Stomach smooth muscle (tissue), 2 donors: ENCODE measurements at regions not wholly inside any gene's neighbourhood (a gene's known extent, or its start where the extent isn't known, plus 50 kb on each side); places are given as distances from the start of the nearest gene placed in this dataset.

Source experiments
- H3K27ac ChIP-seq: one replicate; pipeline ENCODE4 v1.7.0; 2013; ENCODE audit warnings: mild to moderate bottlenecking, low read length, inconsistent platforms
- H3K27me3 ChIP-seq, 2 donors: one replicate each; pipeline ENCODE4 v1.7.0; 2013; ENCODE audit warnings: low read length in 2 of 2; ENCODE audit not compliant: insufficient read depth in 2 of 2, control insufficient read depth in 1 of 2
- H3K36me3 ChIP-seq, 2 donors: one replicate each; pipeline ENCODE4 v1.7.0; 2013; ENCODE audit warnings: low read length in 2 of 2; ENCODE audit not compliant: control insufficient read depth in 2 of 2, insufficient read depth in 2 of 2
- H3K4me1 ChIP-seq: one replicate; pipeline ENCODE4 v1.7.0; 2013; ENCODE audit warnings: low read length; ENCODE audit not compliant: control insufficient read depth, insufficient read depth
- H3K4me3 ChIP-seq, 2 donors: one replicate each; pipeline ENCODE4 v1.7.0; 2013; ENCODE audit warnings: low read length in 2 of 2
- H3K9ac ChIP-seq, 2 donors: one replicate each; pipeline ENCODE4 v1.7.0; 2013; ENCODE audit warnings: low read length in 2 of 2, mild to moderate bottlenecking in 1 of 2
- H3K9me3 ChIP-seq, 2 donors: one replicate each; pipeline ENCODE4 v1.7.0; 2013; ENCODE audit warnings: low read length in 2 of 2; ENCODE audit not compliant: control insufficient read depth in 2 of 2
- donor health status: healthy.
- donor health status: Pancreatic carcinoma.

DNA sequence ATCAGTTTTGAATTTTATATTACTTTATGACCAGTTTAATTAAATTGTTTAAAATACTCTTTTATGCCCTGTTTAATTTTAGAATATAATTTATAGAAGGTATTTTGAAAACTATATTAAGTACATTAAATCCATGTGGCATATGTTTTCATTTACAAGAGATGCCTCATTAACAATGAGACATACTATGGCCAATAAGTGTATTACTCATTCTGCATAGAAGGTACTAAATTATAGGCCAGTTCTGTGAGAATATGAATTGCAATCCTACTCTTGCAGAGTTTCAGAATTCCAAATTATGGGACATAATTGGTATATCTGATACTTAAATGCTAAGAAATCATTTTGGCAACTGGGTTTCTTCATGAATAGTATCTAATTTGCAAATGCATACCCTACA, 951.1 kb downstream of the FAT4 start:
- H3K9ac ChIP-seq: no peak overlapping the region
- H3K4me1 ChIP-seq: no peaks in the 10 kb centered on the region
- H3K4me3 ChIP-seq: no peak overlapping the region
- no peaks in the 10 kb centered on the region for H3K36me3 ChIP-seq
- H3K27me3 ChIP-seq: no peaks in the 10 kb centered on the region
- no peaks in the 10 kb centered on the region for H3K9me3 ChIP-seq
- H3K27ac ChIP-seq: no peak overlapping the region

DNA sequence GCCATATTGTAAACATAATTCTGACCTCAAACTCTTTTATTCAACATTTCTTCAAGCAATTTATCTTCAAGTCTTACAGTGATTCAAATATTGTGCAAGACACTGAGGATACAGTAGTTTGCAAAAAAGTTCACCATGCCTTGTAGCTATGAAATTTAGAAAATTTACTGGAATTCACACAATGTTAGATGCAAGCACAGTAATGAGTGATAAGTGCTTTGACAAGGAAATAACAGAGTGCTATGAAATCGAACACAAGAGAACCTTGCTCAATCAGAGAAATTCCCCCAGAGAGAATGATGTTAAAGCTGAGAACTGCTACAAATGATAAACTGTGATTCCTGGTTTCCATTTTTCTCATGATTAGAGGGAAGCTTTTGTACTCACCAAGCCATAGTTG, 952.9 kb downstream of the FAT4 start:
- Histone ChIP-seq H3K9me3 (no peaks in the 10 kb centered on the region), H3K9ac (no peak overlapping the region), H3K4me1 (no peaks in the 10 kb centered on the region), H3K36me3 (no peaks in the 10 kb centered on the region), H3K27me3 (no peaks in the 10 kb centered on the region), H3K27ac (no peak overlapping the region), H3K4me3 (no peak overlapping the region)

DNA sequence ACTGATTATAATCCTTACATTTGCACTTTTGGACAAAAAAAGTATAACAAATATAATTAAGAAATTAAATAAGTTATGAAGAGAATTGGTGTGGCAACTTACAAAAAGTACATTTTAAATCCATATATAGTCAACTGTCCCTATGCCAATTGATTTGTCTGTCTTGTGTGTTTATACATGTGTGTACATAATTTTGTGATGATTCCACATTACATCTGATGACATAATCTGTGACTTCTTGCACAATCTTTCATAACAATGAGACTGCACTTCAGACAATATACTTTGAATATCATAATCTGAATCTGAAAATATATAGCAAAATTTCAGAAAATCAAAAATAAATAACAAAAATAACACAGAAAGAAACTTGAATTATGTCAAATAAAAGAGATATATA, 953.4 kb downstream of the FAT4 start:
- Histone ChIP-seq H3K36me3 (no peaks in the 10 kb centered on the region), H3K9me3 (no peaks in the 10 kb centered on the region), H3K27me3 (no peaks in the 10 kb centered on the region), H3K27ac (no peak overlapping the region), H3K4me3 (no peak overlapping the region), H3K9ac (no peak overlapping the region), H3K4me1 (no peaks in the 10 kb centered on the region)

DNA sequence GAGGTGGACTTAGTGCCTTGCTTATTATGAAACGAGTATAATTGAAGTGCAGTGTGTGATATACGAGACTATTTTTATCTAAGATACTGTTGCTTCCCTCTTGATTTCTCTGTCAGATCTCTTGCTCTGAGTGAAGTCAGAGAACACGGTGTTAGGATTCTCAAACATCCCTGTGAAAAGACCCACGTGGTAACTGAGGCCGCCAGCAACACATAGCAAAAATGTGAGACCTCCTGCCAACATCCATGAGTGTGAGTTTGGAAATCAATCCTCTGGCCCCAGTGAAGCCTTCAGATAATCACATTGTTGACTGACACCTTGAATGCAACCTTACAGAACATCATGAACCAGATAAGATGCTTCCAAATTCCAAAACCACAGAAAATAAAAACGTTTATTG, 954.4 kb downstream of the FAT4 start:
- H3K4me3 ChIP-seq: no peak overlapping the region
- H3K9me3 ChIP-seq: no peaks in the 10 kb centered on the region
- H3K36me3 ChIP-seq: no peaks in the 10 kb centered on the region
- no peaks in the 10 kb centered on the region for H3K27me3 ChIP-seq
- H3K4me1 ChIP-seq: no peaks in the 10 kb centered on the region
- no peak overlapping the region for H3K27ac ChIP-seq
- H3K9ac ChIP-seq: no peak overlapping the region

DNA sequence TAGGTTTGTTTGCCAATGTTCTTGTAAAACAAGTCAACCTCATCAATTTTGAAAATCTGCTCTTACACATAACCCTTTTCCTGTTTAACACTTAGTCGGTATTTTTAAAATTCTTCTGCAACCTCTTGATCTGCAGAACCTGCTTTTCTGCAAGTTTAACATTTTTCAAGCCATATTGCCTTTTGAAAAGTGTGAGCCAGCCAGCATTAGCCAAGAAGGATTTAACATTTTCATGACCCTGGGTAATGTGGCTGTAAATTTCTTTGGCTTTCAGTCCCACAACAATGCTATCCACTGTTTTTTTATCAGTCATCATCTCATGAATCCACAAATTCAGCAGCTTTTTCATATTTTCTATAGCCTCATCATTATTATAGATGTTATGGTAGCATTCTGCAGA, 956.5 kb downstream of the FAT4 start:
- Histone ChIP-seq H3K4me3 (no peak overlapping the region), H3K4me1 (no peaks in the 10 kb centered on the region), H3K9me3 (no peaks in the 10 kb centered on the region), H3K27ac (no peak overlapping the region), H3K27me3 (no peaks in the 10 kb centered on the region), H3K9ac (no peak overlapping the region), H3K36me3 (no peaks in the 10 kb centered on the region)

DNA sequence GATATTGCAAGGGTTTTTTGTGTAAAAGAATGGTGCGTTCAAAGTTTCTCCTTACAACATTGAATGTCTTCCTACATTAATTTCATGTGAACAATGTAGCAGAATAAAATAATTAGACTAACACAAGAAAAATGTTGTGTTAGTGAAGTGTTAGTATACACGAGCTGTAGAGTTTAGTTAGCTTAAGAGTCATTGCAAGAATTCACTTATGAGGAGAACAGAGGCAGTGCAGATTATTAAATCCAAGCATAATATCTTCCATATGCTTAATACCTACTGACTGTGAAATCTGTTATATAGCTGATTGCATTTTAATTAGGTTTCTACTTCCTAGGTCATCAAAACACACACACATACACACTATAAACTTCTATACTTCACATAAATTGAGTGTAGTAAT, 959.0 kb downstream of the FAT4 start:
- Histone ChIP-seq H3K27ac (no peak overlapping the region), H3K9ac (no peak overlapping the region), H3K4me3 (no peak overlapping the region), H3K9me3 (no peaks in the 10 kb centered on the region), H3K27me3 (no peaks in the 10 kb centered on the region), H3K4me1 (no peaks in the 10 kb centered on the region), H3K36me3 (no peaks in the 10 kb centered on the region)

DNA sequence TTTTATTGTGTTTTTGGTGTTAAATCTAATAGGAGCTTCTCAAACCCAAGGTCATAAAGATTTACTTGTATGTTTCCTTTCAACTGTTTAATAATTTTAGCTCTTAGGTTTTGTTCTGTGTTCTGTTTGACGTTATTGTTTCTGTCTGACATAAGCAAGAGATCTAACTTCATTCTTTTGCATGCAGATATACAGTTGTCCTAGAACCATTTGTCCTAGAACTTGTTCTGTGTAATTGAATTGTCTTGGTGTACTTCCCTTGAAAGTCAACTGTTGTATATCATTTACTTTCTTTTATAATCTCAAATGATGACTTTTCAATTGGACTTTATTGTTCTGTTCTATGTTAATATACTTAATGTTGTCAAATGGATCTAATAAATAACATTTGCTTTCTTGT, 977.1 kb downstream of the FAT4 start:
- Histone ChIP-seq H3K9me3 (no peaks in the 10 kb centered on the region), H3K27ac (no peak overlapping the region), H3K27me3 (no peaks in the 10 kb centered on the region), H3K36me3 (no peaks in the 10 kb centered on the region), H3K9ac (no peak overlapping the region), H3K4me1 (no peaks in the 10 kb centered on the region), H3K4me3 (no peak overlapping the region)

DNA sequence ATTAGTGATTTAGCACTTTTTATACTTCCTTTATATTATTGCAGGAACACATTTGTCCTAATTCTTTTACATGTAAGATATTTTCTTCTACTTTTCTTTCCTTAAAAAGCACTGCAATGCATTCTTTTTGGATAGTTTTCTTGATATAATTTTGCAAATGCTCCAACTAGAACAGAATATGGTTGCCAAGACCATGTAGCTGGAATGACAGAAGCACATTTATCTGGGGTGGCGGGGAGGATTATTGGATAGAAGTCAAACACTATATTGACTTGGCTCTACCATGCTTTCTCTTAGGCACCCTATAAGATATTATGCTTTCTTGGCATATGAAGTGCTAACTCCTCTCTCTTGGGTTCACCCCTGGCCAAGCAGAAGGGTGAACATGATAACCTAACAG, 983.5 kb downstream of the FAT4 start:
- Histone ChIP-seq H3K9me3 (no peaks in the 10 kb centered on the region), H3K4me3 (no peak overlapping the region), H3K27me3 (no peaks in the 10 kb centered on the region), H3K27ac (no peak overlapping the region), H3K9ac (no peak overlapping the region), H3K36me3 (no peaks in the 10 kb centered on the region), H3K4me1 (no peaks in the 10 kb centered on the region)

DNA sequence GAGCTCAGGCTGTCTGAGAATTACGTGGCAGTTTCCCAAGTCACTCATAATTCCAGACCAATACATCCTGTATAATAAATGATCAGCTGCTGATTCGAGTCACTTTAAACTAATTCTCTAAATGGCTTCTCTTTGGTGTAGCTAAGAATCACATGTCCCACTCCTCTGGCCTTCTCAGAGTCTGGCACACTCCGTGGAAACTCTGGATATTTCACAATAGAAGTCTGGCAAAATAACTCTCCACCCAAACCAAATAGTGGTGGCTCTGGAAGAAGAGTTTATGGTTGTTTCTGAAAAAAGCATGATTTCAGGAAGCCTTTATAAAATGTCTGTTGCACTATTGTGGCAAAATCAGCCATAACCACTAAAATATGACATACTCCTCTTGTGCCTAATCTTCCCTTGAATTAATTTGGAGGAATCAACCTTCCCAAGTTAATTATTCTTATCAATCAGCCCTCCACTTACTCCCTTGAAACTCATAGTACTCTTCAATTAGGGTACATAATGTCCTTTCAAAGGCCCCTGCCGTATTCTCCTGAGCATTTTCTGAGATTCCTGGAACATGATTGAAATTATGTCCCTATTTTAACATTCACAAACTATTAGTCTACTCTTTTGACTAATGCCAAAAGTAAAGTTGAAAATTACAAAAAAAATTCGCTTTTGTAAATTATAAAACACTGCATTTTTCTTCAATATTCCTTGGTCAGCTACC, 991.6 kb downstream of the FAT4 start:
- Histone ChIP-seq H3K4me3 (no peak overlapping the region), H3K9ac (no peak overlapping the region), H3K27ac (no peak overlapping the region), H3K27me3 (no peaks in the 10 kb centered on the region), H3K36me3 (no peaks in the 10 kb centered on the region), H3K4me1 (no peaks in the 10 kb centered on the region), H3K9me3 (no peaks in the 10 kb centered on the region)

DNA sequence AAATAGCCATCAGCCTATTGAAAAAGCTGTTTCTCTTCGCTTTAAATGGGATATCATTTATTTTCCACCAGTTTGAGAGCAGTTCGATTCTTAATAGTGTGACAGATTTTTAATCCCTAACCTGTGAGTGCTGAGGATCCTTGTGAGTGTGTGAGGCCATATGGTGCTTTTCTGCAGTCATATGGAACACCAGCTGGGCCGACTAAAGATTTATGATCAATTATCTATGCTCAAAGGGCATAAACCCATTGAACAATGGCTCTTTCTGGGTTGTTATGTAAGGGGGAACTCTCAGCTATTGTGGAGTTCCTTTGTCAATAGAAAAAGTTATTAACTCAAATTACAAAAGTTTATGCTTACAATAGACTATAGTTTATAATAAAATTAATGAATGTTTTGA, 1003.6 kb downstream of the FAT4 start:
- H3K27me3 ChIP-seq: no peaks in the 10 kb centered on the region
- H3K9ac ChIP-seq: no peak overlapping the region
- no peak overlapping the region for H3K27ac ChIP-seq
- H3K36me3 ChIP-seq: no peaks in the 10 kb centered on the region
- H3K4me1 ChIP-seq: no peaks in the 10 kb centered on the region
- no peaks in the 10 kb centered on the region for H3K9me3 ChIP-seq
- no peak overlapping the region for H3K4me3 ChIP-seq

DNA sequence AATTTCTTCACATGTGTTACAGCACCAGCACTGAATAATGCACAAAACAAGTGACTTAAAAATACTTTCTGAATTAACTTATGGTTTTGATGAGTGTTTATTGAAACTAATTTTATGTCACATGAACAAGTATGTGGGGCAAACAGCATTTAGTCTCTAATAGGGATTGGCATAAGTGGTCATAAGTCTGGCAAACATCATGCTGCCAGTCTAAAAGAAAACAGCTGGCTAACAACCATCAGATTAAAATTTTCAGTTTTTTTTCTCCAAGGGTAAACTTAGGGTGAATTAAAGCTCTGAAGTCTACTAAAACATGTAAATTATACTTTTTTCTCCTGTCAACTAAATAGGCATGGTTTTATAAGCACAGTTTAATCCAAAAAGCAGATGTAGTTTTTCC, 1014.2 kb downstream of the FAT4 start:
- no peaks in the 10 kb centered on the region for H3K27me3 ChIP-seq
- H3K36me3 ChIP-seq: no peaks in the 10 kb centered on the region
- H3K4me3 ChIP-seq: no peak overlapping the region
- H3K9me3 ChIP-seq: no peaks in the 10 kb centered on the region
- H3K9ac ChIP-seq: no peak overlapping the region
- H3K27ac ChIP-seq: no peak overlapping the region
- no peaks in the 10 kb centered on the region for H3K4me1 ChIP-seq
